Chondrocyte (in vitro differentiated cells): ENCODE measurements at regions not wholly inside any gene's neighbourhood (a gene's known extent, or its start where the extent isn't known, plus 50 kb on each side); places are given as distances from the start of the nearest gene placed in this dataset.

Experiments used
- DNase-seq: peaks from one replicate; pipeline ENCODE4 v3.0.0; 2021; ENCODE audit warnings: mixed read lengths, low spot score
- H3K27ac Mint-ChIP-seq: one replicate; pipeline ENCODE4 v1.8.0; 2021; ENCODE audit warnings: mild to moderate bottlenecking, moderate library complexity, mixed read lengths; ENCODE audit not compliant: unreplicated experiment
- H3K27me3 Mint-ChIP-seq: 2 replicates; pipeline ENCODE4 v1.8.0; 2021; ENCODE audit warnings: low read depth, mixed read lengths
- H3K36me3 Mint-ChIP-seq: 2 replicates; pipeline ENCODE4 v1.8.0; 2021; ENCODE audit warnings: low read depth, mixed read lengths
- H3K4me1 Mint-ChIP-seq: 2 replicates; pipeline ENCODE4 v1.8.0; 2021; ENCODE audit warnings: low read depth, mild to moderate bottlenecking, mixed read lengths
- H3K4me3 Mint-ChIP-seq: one replicate; pipeline ENCODE4 v1.8.0; 2021; ENCODE audit warnings: mild to moderate bottlenecking, moderate library complexity, mixed read lengths; ENCODE audit not compliant: unreplicated experiment
- H3K9me3 Mint-ChIP-seq: 2 replicates; pipeline ENCODE4 v1.8.0; 2021; ENCODE audit warnings: low read depth, mixed read lengths
- TF ChIP-seq, protein P1 (sequence below): fragments of 200-600 bp; sonication (generic); IDR thresholded peaks from 2 replicates; pipeline ENCODE4 v1.5.0; 2021; ENCODE audit warnings: antibody characterized with exemption, mild to moderate bottlenecking, moderate library complexity

DNA sequence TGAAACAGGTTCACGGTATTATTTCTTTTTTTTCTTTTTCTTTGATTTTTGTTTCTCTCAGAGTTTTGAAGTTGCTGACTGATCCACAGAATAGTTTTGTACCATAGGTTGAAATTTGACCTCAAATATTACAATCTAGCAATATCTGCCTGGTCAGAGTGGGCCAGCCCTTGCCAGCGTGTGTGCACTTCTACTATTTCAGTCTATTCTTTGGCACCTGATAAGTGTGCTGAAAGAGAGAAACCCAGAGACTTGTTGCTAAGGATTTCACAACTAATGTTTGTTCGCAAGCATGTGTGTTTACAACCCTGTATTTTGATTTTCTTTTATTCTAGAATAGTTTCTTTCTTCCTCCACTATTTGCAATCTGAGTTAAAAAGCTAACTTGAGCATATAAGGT lies 1125.2 kb upstream of the CNTN5 start:
- no peak for DNase-seq
- H3K27me3 Mint-ChIP-seq: peaks cover 25% of the 10 kb centered on the region
- H3K4me3 Mint-ChIP-seq: no peak overlapping the region
- no peaks in the 10 kb centered on the region for H3K9me3 Mint-ChIP-seq
- no peaks in the 10 kb centered on the region for H3K4me1 Mint-ChIP-seq
- TF ChIP-seq, protein P1, sequence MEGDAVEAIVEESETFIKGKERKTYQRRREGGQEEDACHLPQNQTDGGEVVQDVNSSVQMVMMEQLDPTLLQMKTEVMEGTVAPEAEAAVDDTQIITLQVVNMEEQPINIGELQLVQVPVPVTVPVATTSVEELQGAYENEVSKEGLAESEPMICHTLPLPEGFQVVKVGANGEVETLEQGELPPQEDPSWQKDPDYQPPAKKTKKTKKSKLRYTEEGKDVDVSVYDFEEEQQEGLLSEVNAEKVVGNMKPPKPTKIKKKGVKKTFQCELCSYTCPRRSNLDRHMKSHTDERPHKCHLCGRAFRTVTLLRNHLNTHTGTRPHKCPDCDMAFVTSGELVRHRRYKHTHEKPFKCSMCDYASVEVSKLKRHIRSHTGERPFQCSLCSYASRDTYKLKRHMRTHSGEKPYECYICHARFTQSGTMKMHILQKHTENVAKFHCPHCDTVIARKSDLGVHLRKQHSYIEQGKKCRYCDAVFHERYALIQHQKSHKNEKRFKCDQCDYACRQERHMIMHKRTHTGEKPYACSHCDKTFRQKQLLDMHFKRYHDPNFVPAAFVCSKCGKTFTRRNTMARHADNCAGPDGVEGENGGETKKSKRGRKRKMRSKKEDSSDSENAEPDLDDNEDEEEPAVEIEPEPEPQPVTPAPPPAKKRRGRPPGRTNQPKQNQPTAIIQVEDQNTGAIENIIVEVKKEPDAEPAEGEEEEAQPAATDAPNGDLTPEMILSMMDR: no peak
- no peak overlapping the region for H3K27ac Mint-ChIP-seq
- H3K36me3 Mint-ChIP-seq: no peaks in the 10 kb centered on the region

DNA sequence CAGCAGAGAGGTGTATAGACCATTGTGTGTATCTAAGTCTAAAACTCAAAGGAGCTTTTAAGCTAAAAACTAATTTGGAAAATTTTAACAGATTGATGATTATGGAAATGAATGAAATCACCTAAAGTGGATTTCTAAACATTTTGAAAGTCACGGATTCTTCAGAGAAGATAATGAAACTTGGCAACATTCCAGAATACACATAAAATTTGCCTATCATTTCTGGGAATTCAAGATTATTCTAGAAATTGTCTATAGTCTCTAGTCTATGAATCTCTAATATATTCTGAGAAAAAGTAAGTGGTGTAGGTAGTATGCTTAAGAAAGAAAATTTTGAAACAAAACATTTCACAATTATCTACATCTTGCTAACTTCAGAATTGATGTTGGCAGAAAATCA lies 1117.9 kb upstream of the CNTN5 start:
- no peaks in the 10 kb centered on the region for H3K9me3 Mint-ChIP-seq
- DNase-seq: no peak
- H3K4me1 Mint-ChIP-seq: no peaks in the 10 kb centered on the region
- H3K36me3 Mint-ChIP-seq: no peaks in the 10 kb centered on the region
- no peak overlapping the region for H3K27ac Mint-ChIP-seq
- peaks cover 33% of the 10 kb centered on the region for H3K27me3 Mint-ChIP-seq
- no peak overlapping the region for H3K4me3 Mint-ChIP-seq
- TF ChIP-seq, protein P1: no peak

DNA sequence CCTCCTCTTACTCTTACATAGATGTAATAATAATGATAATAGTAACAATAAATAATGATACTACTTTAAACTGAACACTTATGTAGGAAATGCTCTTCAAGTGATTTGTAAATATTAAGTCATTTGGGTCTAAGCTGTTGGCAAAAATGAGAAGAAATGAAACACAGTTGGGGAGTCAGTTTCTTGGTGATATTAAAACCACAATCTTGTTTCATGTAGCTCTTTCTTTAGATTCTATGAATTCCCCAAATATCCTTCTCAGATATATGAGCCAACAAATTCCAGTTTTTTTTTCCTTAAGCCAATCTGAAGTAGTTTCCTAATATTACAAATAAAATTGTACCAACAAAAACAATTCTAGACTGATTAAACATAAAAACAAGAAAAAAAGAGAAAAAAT lies 1115.6 kb upstream of the CNTN5 start:
- Mint-ChIP-seq H3K36me3 (no peaks in the 10 kb centered on the region), H3K9me3 (no peaks in the 10 kb centered on the region), H3K4me1 (no peaks in the 10 kb centered on the region), H3K27me3 (peaks cover 39% of the 10 kb centered on the region), H3K4me3 (no peak overlapping the region), H3K27ac (no peak overlapping the region)
- no peak for DNase-seq
- TF ChIP-seq, protein P1: no peak

DNA sequence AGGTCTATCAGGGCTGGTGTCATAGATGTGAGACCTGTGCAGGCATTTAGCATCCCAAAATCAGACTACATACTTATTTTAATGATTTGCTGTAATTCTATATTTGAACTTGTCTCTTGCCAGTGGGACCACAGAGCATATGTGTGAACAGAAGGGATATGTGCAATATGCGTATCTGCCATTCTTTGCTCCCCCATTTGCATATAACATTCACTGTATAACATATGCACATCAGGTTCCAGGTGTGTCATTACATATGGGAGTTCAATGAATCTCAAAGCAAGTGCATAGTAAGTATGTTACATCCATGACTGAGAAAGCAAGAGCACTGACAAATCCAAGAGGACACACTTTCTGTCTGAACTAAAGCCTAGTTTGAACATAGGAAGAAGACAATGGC lies 1115.1 kb upstream of the CNTN5 start:
- DNase-seq: no peak
- Mint-ChIP-seq H3K27me3 (peaks cover 40% of the 10 kb centered on the region), H3K36me3 (no peaks in the 10 kb centered on the region), H3K4me3 (no peak overlapping the region), H3K4me1 (no peaks in the 10 kb centered on the region), H3K9me3 (no peaks in the 10 kb centered on the region), H3K27ac (no peak overlapping the region)
- TF ChIP-seq, protein P1: no peak

DNA sequence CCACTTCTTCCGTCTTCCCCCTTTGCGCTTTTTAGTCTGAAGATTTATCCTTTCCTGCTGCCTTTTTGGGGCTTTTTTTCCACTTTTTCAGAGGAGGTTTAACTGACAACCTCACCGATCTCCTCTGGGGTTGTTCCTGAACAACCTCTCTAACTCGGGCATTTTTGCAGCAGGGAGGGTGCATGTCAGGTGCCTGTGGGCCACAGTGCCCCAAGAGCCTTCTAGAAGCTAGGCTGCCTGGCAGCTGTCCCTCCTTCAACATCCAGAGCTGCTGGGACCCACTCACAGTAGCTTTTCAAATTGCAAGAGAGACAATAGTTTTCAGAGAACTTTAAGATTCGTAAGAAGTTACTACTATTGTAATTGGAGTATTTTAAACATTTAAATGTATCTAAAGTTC lies 1112.4 kb upstream of the CNTN5 start:
- Mint-ChIP-seq H3K4me3 (no peak overlapping the region), H3K4me1 (no peaks in the 10 kb centered on the region), H3K36me3 (no peaks in the 10 kb centered on the region), H3K9me3 (no peaks in the 10 kb centered on the region), H3K27ac (no peak overlapping the region), H3K27me3 (peaks cover 34% of the 10 kb centered on the region)
- no peak for DNase-seq
- TF ChIP-seq, protein P1: no peak
